HT-29 (cell line): ENCODE measurements at regions not wholly inside any gene's neighbourhood (a gene's known extent, or its start where the extent isn't known, plus 50 kb on each side); places are given as distances from the start of the nearest gene placed in this dataset.
"Not testable (repeated sequence)": the region's sequence is repeated elsewhere in the genome, so short reads cannot be mapped to it uniquely, and the experiment has no call there.

Source experiments
- DNase-seq: peaks from one replicate; pipeline ENCODE4 v3.0.0-alpha.2; 2015; ENCODE audit warnings: low spot score

DNA sequence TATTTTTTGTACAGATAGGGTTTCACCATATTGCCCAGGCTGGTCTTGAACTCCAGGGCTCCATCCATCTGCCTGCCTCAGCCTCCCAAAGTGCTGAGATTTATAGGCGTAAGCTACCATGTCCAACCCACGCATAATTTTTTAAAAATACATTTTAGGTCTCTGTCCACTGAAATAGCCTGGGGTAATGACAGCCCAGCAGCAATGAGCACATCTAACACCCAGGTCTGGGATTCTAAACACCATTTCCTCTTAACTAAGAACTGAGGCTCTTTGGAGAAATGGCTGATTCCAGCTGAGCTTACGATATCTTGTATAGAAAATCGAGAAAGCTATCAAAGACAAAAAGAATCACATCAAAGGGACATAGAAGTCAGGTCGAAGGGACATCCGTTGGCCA, 245.3 kb downstream of the PARN start:
- DNase-seq, result no peak

- not testable (repeated sequence) for DNase-seq
Measured at GRCh38 chr16:14383844-14384243, 246.2 kb downstream of the PARN start.

DNA sequence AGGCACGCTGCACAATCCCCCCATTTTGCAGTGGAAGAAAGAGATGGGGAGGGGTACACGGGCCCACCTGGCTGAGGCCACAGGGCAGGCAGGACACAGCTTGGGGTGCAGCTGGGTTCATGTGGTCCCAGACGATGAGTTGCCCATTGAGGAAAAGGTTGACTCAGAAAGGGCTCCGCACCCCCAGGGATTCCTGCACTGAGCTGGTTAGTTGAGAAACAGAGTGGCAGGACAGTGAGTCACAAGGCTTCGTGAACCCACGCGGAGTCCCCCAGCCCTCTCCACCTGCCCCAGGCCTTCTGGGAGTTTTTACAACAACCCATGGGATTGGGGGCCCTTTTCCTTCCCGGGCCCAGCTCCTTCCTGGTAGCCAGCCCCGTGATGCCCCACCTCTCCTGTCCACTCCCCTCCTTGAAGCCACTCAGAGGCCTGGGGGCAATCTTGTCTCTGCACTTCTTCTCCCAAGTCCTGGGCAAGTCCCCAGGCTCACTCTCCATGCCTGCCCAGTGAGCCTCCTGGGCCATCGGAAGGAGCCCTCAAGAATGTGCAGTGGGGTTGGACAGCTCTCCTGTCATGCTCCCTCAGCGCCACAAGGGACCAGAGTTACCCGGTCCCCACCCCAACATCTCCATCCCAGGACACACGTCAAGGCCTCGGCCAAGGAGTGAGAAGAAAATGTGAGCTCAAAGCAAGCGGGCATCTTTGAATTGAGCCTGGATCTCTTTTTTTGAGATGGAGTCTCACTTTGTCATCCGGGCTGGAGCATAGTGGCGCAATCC, 251.2 kb downstream of the PARN start:
- DNase-seq, result no peak

DNA sequence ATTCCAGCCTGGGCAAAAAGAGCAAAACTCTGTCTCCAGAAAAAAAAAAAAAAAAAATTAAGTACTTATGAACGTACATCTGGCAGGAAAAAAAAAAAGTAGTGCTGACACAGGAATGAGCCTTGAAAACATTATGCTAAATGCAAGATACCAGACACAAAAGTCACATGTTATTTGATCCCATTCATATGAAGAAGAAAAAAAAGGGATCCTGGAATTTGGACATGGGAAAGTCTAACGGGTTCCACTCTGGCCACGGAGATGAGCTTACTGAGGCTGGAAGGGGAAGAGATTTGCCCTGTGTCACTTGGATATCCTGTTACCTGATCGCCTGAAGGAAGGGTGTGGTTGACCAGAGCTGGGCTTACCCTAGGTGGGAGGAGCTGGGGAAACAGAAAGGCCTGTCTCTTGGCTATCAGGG, 251.9 kb downstream of the PARN start:
- peak; percentile 16 for DNase-seq

GRCh38 chr16:14377326-14377725, 252.7 kb downstream of the PARN start:
- no peak for DNase-seq

DNA sequence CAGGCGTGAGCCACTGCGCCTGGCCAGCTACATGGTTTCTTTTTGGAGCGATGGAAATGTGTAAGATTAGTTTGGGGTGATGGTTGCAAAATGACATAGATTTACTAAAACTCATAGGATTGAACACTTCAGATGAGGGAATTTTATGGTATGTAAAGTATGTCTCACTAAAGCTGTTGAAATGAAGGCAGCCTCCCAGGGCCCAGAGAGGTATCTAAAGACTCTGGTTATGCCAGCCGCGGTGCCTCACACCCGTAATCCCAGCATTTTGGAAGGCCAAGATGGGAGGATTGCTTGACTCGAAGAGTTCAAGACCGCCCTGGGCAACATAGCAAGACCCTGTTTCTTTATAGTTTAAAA, 254.9 kb downstream of the PARN start:
- DNase-seq, result no peak

- no peak for DNase-seq
Measured at GRCh38 chr16:14374451-14375131, 255.5 kb downstream of the PARN start.

DNA sequence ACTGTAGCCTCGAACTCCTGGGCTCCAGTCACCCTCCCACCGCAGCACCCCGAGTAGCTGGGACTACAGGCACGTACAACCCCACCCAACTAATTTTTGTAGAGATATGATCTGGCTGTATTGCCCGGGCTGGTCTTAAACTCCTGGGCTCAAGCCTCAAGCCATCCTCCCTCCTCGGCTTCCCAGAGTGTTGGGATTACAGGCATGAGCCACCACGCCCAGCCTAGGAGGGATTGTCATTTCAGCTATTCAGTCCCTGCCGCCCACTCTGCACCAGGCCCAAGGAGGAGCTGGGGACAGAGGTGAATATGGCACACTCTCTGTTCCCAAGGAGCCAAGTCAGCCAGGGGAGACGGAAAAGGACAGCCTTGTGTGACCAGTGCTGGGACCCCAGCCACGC, 256.2 kb downstream of the PARN start:
- DNase-seq, result no peak

DNA sequence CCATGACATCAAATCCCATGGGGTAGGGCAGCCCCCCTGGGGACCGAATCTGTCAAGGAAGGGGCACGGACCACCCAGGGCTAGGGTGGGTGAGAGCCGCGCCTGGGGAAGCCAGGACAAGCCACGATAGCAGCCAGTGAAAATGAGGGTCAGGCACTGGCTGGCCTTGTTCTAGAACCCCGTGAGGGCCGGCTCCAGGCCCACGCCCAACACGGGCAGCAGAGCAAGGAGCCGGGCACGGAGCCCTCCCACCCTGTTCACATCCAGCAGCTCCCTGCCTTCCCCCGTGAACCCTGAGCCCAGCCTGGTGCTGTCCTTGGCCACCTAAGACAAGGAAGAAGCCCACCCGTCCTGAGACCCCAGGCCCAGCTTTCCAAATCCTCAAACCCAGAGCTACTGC, 256.7 kb downstream of the PARN start:
- no peak for DNase-seq

- no peak for DNase-seq
Measured at GRCh38 chr16:14372471-14372870, 257.6 kb downstream of the PARN start.

GRCh38 chr16:14371778-14372431, 258.2 kb downstream of the PARN start:
- DNase-seq, result no peak

GRCh38 chr16:14370736-14371234, 259.3 kb downstream of the PARN start:
- DNase-seq, result no peak

DNA sequence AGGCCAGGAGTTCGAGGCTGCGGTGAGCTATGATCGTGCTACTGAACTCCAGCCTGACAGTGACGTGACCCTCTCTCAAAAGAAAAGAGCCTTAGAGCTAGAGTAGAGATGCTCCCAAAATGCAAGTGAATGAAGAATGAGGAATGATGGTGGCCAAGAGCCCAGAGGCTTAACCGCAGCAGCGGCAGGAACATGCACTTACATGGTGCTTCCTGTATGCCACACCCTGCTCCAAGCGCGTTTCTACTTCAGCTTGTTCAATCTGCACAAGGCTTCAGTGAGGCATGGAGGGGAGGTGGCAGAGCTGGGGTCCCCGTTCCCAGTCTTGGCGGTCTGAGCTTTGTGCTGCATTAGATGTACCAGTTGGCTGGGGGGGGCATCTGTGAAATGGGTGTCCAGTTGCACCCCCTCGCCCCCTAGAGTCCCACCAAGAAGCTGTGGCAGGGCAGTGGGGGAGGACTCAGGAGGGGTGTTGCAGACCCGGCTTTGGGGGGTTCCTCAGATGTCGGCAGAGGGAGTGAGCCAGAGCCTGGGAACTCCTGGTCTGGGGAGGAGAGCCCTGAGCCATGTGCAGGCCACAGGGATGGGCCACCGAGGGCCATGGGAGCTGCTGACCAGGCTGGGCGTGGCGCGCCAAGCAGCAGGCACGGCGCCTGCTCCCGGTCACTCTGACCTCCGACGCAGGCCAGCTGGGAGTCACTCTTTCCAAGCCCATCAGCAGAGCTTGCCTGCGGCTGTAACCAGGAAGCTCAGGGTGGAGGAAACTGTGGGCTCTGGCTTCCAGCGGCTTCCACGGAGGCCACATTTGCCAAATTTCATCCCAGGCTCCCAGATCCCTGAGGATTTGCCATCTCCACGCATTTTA, 260.1 kb downstream of the PARN start:
- no peak for DNase-seq

DNA sequence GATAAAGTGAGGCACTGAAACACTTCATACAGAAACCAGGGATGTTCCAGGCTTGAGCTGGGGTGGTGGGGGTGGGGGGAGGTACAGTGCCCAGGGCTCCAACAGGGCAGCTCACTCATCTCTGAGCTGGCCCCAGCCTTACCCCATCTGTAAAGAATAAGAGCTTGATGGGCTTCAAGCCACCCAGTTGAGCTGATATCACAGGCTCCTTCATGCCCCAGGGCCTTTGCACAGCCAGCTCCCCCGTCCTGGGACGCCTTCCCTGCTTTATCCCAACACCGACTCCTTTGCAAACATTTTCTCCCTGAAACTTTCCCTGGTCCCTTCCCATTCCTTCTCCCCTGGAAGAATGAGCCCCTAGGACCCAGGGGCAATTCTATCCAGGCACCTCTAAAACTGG, 261.7 kb downstream of the PARN start:
- no peak for DNase-seq

DNA sequence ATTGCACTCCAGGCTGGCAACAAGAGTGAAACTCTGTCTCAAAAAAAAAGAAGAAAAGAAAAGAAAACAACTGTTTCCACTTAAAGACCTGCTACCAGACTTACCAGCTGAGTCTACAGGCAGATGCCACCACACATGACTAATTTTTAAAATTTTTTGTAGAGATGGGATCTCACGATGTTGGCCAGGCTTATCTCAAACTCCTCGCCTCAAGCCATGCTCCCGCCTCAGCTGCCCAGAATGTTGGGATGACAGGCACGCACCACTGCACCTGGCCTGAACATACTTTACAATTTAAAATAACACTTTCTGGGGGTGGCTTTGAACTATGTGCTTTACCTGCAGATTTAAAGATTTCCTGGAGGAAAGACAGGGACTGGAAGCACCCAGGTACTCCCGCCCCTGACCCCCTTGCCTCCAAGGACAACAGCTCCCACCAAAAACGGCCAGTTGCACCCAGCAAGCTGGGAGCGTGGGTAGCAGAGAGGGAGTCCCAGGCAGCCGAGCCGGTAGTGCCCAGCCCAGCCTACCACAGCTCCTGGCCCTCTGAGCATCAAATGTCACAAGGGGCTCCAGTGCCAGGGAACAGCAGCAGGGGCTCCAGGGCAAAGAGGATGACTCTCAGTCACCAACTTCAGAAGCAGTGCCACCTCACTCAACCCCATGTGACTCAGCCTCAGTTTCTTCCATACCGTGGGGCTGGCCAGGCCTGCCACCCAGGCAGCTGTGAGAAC, 262.9 kb downstream of the PARN start:
- DNase-seq, result no peak

DNA sequence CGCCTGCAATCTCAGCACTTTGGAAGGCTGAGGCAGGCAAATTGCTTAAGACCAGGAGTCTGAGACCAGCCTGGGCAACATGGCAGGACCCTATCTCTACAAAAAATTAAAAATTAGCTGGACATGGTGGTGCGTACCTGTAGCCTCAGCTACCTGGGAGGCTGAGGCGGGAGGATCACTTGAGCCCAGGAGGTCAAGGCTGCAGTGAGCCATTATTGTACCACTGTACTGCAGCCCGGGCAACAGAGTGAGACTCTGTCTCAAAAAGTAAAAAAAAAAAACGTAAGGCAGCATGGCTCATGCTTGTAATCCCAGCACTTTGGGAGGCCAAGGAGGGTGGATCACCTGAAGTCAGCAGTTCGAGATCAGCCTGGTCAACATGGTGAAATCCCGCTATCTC, 263.6 kb downstream of the PARN start:
- DNase-seq, result no peak

DNA sequence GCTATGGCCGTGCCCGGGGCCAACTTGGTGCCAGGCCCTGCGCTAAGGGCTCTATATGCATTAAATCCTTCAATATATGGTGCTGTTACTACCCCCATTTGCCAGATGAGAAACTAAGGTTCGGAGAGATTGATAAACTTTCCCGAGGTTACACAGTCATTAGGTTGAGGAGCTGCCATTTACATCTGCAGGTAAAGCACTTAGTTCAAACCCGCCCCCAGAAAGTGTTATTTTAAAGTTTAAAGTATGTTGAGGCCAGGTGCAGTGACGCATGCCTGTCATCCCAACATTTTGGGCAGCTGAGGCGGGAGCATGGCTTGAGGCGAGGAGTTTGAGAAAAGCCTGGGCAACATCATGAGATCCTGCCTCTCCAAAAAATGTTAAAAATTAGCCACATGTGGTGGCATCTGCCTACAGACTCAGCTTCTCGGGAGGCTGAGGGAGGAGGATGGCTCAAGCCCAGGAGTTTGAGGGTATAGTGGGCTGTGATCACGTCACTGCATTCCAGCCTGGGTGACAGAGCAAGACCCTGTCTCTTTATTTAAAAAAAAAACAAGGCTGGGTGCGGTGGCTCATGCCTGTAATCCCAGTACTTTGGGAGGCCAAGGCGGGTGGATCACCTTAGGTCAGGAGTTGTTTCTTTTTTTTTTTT, 264.7 kb downstream of the PARN start:
- DNase-seq, result no peak

DNA sequence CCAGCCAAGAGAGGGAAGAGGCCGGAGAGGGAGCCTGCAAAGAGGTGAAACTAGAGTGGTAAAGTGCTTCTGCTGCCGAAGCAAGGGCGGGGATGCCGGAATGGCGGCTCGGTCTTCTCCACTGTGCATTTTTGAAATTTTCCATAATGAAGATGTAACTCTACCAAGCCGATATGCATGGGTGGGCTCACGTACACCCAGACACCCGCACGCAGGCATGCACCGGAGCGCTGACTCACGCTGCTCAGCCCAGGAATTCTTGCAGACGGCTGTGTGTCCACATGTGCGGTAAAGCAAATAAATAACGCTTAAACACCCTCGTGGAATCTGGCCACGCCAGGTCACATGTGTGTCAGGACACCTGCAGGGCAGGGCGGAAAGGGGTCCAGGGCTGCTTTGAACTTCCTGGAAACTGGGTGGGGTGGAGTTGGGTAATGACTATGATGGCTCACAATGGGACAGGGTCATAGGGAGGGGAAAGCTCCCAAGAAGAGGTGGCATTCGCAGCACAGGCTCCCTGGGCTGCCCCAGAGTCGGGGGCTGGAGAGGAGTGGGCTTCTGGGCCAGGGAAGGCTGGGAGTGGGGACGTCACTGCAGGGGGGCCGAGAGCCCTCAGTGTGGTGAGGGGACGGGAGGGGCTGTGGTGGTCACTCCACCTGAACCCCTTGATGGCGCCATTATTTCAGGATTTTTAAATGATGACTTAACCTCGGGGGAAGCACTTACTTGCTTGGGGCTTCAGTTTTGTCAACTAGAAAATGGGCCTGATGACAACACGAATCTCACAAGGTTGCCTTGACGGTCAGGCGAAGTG, 265.5 kb downstream of the PARN start:
- peak; percentile 76 for DNase-seq

DNA sequence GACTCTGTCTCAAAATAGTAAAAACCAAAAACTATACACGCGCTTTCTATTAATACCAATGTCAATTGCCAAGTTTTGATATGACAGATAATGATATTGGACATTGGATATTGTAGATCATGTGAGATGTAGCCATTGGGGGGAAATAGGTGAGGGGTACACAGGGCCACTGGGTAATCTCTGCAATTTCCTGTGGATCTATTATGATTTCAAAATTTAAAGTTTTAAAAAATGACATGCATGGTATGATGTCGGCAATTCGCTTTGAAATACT, 266.0 kb downstream of the PARN start:
- DNase-seq, result no peak
